SKM-1 (cell line): ENCODE measurements at regions not wholly inside any gene's neighbourhood (a gene's known extent, or its start where the extent isn't known, plus 50 kb on each side); places are given as distances from the start of the nearest gene placed in this dataset.

Source experiments
- DNase-seq: peaks from one replicate; lab custom pipeline; 2025; ENCODE audit not compliant: unreplicated experiment; lab: John Stamatoyannopoulos, UW

DNA sequence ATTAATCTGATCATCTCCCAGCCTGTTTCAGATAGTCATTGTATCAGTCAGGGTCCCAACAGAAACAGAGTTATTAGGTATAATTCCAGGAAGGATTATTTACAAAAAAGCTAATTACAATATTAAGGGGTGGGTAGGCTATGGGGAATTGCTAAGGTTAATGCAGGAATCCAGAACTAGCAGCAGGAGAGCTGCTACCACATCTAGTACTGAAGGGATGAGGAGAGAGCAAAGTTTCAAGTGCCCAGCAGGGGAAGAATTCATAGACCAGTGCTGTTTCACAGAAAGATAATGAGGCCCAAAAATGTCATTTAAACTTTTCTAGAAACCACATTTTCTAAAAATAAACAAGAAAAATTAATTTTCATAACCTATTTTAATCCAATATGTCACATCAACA is 284.2 kb downstream of the HACE1 start:
- no peak for DNase-seq

DNA sequence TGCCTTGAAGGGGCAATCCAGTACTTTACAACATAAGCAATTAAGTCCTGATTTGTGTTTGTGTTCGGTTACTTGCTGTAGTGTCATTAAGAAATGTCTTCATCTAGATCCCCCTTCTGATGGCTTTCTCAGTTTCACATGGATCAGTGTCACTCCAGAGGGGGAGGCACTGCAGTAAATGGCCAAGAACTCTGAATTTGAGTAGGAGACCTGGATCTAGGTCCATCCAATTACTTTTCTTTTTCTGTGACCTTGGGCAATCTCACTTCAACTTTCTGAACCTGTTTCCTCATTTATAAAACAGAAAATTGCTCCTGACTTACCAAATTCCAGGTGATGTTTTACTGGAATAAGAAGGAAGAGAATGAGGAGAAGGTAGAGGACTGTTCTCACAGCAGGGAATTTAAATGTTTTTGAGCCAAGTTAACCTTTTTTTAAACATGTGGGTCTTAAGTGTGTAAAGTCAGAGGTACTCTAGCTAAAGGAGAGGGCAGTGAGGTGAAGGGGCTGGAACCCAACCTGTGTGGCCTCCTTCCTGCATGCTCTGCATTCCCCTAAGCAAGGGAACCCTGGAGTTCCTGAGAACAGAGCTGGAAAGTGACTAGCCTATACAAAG is 285.5 kb downstream of the HACE1 start:
- no peak for DNase-seq

DNA sequence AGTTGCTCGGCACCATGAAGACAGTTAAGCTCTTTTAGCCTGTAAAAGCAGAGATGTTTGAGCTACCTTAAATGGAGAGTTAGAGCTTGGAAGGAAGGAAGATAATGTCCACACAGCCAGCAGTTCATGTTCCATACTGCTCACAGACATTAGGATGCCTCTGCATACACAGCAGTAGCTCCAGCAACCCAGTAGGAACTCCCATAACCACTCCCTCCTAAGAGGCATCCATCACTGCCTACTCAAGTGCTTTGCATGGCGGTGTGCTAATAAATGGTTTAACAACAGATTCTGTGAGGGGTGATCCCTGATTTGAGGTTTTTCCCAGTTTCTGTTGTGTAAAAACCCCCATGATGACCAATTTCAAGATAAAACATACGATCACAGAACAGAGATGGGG is 286.4 kb downstream of the HACE1 start:
- DNase-seq, result no peak

DNA sequence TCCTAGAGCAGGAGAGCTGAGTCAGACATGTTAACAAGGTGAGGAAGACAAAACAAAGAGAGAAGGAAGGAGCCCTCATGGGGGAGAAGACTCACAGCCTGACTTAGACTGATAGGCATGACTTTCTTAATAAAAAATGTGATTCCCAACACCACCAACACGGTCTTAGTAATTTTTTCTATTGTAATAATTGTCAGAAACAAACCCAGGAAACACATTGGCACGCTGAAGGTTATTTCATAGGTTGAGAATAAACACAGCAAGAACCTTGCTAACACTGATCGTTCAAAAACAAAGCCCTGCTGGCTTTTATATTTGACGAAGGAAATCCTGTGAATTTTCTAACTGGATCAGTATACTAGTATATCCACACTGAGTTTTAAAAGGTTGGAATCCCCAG is 286.8 kb downstream of the HACE1 start:
- no peak for DNase-seq

DNA sequence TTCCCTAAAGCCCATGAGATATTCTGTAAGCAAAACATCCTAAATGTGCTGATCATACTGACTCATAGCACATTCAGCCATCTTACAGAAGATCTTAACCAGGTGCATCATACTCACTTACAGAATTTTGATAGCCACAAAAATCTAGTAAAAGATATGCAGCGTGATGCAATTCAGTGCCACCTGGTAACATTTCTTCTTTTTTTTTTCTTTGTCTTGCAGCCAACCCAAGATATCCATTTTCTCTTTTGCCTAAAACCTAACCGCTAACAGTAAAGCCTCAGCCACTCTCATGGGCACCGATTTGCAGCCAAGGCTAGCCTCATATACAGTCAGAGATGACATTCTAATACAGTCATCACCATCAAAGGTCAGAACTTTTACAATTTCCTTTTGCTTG is 293.3 kb downstream of the HACE1 start:
- no peak for DNase-seq

DNA sequence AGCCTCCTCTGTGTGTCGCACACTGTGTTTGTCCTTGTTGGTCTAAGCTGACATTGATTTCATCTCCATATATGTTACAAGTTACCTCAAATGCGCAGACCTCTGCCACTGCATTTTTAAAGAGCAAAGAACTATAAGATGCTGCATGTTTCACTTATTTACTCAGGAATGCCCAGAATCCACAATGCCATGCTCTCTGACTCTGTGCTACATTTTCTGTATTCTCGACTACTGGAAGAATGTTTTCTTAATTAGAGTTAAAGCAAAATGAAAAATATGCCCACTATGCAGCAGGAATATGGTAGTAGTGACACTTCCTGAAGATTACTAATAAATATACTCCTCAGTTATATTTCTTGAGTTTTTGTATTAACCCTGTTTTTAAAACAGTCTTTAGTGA is 296.4 kb downstream of the HACE1 start:
- DNase-seq, result no peak

DNA sequence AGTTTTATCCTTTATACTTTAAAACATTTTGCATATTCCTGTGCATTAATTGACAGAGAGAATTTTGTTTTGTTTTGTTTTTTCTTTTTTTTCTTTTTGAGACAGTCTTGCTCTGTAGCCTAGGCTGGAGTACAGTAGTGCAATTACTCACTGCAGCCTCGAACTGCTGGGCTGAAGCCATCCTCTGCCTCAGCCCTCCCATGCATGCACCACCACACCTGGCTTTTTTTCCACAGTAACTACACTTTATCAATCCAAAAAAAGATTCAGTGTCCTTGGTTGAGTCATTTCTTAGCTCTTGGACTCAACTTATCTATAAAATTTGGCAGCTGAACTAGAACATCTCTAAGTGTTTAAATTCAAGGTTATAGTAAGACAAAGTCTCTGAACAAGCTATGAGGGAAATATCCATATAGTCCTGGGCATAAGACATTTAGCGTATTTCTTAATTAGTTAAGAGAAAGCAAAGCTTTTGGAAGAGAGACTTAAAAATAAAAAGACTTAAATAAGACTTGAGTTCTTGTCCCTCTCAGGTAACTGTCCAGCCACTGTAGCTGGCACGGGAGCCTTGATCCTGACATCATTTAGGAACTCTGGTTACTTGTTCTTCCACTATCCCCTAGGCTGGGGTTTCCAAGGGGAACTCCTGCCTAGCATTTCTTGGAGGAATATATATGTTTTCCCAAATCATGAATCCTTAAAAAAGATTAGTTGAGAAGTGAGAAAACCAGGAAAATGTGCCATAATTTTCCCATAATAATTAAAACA is 300.1 kb downstream of the HACE1 start:
- DNase-seq, result no peak

DNA sequence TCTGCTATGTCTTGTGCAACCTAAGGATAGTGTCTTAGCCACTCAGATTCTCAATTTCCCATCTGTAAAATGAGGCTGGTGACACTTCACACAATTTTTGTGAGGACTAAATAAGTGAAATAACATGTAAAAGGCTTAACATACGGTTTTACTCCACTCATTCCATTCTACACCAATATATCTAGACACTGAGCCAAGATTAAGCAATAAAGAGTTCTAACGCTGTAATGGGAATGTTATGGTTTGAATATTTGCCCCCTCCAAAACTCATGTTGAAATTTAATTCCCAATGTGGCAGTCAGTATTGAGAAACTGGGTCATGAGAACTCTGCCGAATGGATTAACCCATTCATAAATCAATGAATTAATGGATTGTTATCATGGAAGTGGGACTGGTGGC is 301.0 kb downstream of the HACE1 start:
- no peak for DNase-seq

DNA sequence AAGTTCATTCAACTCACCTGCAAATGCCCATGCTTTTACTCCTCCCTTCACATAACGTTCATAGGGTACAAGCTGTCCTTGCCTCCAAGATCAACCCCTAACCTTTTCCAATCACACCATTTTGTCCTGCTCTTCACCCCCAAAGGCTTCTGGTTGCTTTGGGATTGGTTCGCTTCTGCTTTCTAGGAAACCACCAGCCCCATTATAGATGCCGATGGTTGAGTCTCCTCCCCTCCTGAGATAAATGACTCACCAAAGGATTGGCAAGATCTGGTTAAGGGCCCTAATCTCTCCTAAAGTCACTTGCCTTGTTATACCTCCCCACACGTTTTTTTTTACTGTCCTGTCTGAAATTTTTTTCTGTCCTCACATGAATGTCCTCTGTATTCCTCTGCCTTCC is 311.4 kb downstream of the HACE1 start:
- DNase-seq, result no peak

DNA sequence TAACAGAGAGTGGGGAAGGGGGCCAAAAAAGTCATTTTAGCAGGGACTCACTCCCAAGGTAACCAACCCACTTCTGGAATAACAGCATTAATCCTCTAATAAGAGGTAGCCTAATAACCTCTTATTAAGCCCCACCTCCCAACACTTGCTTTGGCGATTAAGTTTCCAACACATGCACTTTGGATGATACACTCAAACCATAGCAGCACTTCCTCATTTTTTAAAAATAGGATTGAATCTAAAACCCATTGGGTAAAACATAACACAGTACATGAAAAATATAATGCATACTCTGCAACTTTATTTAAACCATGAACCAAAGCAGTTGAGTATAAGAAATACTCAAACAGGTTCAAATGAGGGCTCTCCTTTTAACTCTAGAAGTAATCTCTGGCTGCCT is 318.3 kb downstream of the HACE1 start:
- DNase-seq, result no peak

DNA sequence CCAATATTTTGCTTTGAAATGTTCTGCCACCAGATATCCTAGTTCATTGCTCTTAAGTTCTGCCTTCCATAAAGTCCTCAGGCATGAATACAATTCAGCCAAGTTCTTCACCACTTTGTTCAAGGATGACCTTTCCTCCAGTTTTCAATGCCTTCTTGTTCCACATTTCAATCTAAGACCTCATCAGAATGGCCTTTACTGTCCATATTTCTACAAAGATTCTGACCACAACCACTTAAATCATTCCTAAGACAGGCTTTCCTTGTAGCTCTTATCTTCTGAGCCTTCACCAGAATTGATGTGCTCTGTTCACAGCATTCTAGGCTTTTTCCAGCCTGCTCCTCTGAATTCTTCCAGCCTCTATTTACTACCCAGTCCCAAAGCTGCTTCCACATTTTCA is 319.0 kb downstream of the HACE1 start:
- DNase-seq, result no peak

DNA sequence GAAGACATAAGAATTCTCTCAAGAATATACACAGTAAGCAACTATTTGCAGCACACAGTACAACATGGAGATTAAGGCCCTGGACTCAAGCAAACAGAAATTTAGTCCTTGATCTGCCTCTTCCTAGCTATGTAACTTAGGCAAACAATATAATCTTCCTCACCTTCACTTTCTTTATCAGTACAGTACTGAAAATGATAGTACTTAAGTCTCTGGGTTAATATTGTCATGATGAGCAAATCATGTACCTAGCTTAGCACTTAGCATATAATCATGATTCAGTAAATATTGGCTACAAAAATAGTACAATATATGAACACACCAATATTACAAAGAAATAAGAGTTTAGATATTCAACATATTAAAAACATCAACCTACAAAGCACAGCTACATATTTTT is 320.5 kb downstream of the HACE1 start:
- no peak for DNase-seq

DNA sequence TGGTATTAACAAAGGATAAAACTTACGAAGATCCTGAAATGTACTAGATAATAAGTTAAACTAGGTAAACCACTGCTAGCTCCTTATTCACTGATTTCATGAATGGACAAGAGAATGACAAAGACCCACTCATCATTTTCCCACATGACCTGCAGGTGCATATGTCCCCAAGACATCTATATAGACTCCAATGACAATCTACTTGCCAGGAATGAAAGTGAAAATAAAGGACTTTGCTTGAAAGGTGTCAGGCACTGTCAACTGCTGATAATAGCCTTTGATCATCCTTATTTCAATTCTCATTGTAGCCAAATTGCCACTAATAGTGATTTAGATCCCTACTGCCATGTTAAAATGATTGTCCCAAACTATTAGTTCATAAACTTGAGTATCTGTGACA is 321.8 kb downstream of the HACE1 start:
- DNase-seq, result no peak

DNA sequence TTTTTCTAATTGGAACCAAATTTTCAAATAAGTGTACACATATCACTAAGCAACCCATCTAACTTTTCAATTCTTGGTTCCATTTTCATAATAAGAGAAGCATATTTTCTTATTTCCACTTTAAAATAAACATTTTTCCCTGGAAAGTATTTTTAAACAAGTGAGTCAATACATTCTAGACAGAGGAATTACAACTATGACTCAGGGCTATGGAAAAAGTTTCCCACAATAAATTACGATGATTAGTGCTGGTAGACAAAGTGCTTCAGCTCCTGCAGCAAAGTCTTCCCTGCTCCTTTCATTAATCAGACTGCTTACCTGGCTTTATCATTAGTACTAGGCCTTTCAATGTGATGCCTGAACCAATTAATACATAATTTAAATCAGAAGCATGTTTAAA is 322.5 kb downstream of the HACE1 start:
- DNase-seq, result no peak

DNA sequence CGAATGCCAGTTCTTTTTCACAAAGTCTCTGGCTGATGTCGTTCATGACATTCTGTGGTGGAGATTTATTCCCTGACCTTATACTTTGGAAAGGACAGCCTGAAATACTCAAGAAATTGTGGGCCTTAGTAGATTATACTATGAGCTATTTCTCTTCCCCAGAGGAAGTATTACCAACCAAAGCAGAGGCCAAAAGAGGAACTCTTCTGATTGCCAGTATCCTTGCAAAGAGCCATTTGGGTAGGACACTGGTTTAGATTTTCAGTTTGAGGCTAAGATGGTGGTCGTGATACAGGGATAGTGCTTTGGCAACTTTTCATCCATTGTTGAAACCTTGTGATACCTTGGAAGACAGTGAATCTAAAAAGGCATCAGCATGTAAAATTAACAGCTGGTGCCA is 327.3 kb downstream of the HACE1 start:
- DNase-seq, result no peak

DNA sequence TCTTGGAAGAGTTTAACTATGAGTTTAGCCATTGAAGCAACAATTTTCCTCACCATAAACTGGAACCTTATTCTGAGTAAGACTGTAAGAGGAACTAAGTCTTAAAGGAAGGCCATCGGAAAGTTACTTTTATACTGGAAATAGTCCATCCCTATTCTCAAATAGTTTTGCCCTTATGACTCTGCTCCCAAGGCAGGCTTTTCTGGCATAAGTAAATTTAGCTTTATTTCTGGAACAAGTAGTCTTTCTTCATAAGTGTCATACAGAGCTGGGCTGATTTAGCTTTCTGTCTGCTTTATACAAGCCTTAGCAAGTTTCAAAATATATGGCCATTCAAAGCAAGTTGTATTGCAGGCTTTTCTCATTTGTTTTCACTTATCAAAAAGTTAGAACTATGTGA is 328.1 kb downstream of the HACE1 start:
- no peak for DNase-seq

DNA sequence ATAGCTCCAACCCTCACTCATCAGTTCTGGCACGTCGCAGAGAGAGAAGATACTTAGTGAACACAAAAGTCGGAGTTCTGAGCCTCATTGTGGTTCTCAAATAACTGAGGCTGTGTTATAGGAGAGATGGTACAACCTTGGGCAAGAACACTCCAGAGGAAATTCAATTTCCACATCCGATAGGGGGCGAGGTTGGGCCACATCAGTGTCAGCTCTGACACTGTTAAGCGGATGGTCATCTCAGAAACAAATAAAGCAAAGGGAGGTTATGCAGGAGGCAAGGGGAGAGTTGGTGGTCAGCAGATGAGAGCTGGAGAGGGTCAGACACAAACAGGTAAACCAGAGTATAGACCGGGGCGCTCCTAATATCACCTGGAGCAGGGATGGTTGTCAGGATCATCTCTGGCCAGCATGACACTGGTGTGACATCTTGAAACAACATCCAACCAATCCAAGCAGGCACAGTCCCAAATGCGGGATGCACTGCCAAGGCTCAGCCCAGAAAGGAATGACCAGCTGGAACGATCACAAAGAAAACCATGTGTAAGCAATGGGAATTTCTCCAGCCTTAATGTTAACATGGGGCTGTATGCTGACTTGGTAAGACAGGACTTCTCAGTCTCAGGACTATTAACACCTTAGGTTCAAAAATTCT is 331.8 kb downstream of the HACE1 start:
- no peak for DNase-seq

DNA sequence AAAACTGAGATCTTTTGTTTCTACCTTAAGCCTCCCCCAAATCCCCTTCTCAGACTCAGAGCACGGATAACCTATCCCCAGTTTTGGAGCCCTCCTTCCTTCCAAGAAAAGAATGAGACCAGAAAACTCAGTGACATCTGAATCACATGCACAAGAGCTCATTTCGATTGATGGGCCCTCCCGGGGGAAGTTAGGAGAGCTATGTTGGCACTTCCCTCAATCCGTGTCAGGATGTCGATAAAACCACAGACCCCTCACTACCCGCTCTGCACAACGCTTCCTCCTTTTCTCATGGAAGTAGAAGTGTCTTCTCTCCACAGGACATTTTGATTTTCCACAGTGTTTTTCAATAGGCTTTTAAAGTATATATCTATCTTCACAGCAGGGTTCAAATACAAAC is 332.4 kb downstream of the HACE1 start:
- no peak for DNase-seq

DNA sequence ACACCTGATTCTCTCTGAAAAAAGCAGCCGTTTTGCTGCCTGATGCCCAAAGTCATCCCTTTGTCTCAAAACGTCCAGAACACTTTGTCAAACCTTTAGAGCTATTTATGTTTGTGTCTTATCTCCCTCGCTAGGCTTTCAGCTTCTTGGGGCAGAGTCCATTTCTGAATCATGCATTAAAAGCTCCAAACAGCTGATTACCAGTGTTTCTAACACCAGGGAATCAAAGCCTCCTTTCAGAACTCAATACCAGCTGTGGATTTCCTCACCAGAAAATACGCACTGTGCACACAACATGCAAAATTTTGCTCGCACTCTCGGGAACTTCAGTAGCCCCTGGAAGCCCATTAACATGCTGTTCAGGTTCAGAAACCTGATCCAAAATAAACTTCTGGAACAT is 333.3 kb downstream of the HACE1 start:
- no peak for DNase-seq

DNA sequence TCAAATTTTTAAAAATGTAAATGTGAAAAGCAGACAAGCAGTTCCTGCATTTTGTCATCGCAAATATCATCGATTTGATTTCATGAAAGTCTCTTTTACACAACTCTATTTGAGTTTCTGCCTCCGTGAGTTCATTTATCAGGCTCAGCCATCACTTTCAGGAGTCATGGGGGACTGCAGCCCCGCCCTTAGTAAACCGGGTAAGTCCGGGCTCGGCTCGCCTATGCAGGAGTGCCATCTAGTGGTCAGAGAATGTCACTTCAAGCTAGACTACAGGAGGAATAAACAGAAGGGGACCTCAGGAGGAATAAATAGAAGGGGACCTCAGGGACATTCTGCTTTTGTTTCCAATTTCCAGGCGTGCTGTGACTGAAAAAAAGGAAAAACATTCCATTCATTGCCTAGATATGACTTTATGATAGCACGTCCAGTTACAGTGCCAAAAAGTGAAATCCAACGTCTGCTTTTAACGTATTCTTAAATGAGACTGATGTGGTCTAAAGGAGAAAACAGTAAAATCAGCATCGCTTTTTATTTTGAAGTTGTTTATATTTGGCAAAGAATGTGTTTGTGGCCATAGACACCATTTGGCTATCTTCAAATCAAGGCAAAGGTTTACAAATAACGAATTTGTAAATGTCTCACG is 333.9 kb downstream of the HACE1 start:
- DNase-seq, result peak; percentile 67

DNA sequence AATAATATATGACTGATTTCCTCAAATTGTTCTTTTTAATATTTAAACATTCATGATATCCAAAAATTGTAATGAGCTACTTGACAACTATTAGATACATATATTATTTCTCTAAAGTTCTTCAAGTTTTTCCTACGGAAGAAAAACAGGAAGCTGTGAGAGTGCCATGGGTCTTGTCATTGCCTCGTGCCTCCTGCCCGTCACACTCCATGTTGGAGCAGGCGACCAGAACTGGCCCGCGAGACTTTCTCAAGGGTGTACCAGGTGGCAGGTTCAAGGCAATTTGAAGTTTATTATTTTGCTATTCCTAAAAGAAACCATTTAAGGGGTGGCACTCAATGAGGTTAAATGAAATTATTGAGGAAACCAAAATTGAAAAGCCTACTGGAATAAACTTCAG is 337.2 kb downstream of the HACE1 start:
- no peak for DNase-seq

DNA sequence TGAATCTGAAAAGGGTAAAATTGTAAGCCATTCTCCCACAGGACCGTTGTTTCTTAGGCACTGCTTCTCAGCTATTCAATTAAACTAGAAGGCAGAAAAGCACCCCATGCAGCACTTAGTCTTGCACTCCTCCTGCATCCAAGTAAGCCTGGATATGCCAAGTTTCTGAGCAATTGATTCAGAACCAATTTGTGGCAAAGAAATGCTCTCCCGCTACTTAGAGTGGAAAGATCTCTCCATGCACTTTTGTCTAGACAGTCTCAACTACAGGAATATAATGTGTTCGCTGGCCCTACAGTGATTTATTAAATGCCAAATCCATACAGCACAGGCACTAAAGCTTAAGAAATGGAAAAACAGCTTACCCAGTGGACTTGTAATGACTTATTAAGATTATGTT is 338.5 kb downstream of the HACE1 start:
- DNase-seq, result no peak
